ENCODE measurements at regions not wholly inside any gene's neighbourhood (a gene's known extent, or its start where the extent isn't known, plus 50 kb on each side); places are given as distances from the start of the nearest gene placed in this dataset.

DNA sequence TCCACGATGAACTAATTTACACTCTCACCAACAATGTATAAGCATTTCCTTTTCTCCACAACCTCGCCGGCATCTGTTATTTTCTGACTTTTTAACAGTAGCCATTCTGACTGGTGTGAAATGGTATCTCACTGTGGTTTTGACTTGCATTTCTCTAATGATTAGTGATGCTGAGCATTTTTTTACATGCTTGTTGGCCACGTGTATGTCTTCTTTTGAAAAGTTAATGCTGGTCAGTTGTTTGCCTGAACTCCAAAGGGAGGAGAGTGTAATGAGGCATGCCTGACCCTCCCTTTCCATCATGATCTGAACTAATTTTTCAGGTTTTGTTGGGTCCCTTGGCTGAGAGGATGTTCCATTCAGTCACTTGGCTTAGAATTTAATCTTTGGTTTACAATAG, 50.7 kb upstream of the SVIL start:
- TF ChIP-seq, protein P1, sequence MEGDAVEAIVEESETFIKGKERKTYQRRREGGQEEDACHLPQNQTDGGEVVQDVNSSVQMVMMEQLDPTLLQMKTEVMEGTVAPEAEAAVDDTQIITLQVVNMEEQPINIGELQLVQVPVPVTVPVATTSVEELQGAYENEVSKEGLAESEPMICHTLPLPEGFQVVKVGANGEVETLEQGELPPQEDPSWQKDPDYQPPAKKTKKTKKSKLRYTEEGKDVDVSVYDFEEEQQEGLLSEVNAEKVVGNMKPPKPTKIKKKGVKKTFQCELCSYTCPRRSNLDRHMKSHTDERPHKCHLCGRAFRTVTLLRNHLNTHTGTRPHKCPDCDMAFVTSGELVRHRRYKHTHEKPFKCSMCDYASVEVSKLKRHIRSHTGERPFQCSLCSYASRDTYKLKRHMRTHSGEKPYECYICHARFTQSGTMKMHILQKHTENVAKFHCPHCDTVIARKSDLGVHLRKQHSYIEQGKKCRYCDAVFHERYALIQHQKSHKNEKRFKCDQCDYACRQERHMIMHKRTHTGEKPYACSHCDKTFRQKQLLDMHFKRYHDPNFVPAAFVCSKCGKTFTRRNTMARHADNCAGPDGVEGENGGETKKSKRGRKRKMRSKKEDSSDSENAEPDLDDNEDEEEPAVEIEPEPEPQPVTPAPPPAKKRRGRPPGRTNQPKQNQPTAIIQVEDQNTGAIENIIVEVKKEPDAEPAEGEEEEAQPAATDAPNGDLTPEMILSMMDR (IDR thresholded peaks at IDR 0.05) = no peak
- TF ChIP-seq POLR2AphosphoS5 (IDR thresholded peaks at IDR 0.05) (no peak), POLR2A (IDR thresholded peaks at IDR 0.05) (no peak)
